Stimulated activated CD4-positive, alpha-beta T cell treated with anti-CD3 and anti-CD28 coated beads, Interleukin-12 subunit alpha, Interleukin-12 subunit beta, amount 100 ng/mL, for 4 hours (primary cell): ENCODE measurements at regions not wholly inside any gene's neighbourhood (a gene's known extent, or its start where the extent isn't known, plus 50 kb on each side); places are given as distances from the start of the nearest gene placed in this dataset.
A peak's percentile ranks its signal among the peaks of the same experiment; 100 is the strongest.
"Not testable (repeated sequence)": the region's sequence is repeated elsewhere in the genome, so short reads cannot be mapped to it uniquely, and the experiment has no call there.

Source experiments
- DNase-seq: peaks from one replicate; pipeline ENCODE4 v3.0.0-alpha.2; 2020

- DNase-seq, result no peak
Measured at GRCh38 chr5:130937046-130937445, 228.0 kb downstream of the HINT1 start.

GRCh38 chr5:130923543-130924124 lies 241.4 kb downstream of the HINT1 start:
- DNase-seq, result no peak

- DNase-seq, result no peak
Measured at GRCh38 chr5:130912088-130912487, 253.0 kb downstream of the HINT1 start.

GRCh38 chr5:130908186-130908585 lies 256.9 kb downstream of the HINT1 start:
- DNase-seq, result no peak

GRCh38 chr5:130897537-130898195 lies 267.4 kb downstream of the HINT1 start:
- not testable (repeated sequence) for DNase-seq

GRCh38 chr5:130897181-130897536 lies 267.9 kb downstream of the HINT1 start:
- not testable (repeated sequence) for DNase-seq

GRCh38 chr5:130896636-130897035 lies 268.4 kb downstream of the HINT1 start:
- DNase-seq, result no peak

- no peak for DNase-seq
Measured at GRCh38 chr5:130893006-130893405, 272.1 kb downstream of the HINT1 start.

GRCh38 chr5:130890610-130891009 lies 274.4 kb downstream of the HINT1 start:
- DNase-seq, result no peak

- DNase-seq, result no peak
Measured at GRCh38 chr5:130885691-130886090, 279.4 kb downstream of the HINT1 start.

- DNase-seq, result no peak
Measured at GRCh38 chr5:130885027-130885426, 280.0 kb downstream of the HINT1 start.

GRCh38 chr5:130884023-130884422 lies 281.0 kb downstream of the HINT1 start:
- no peak for DNase-seq

- no peak for DNase-seq
Measured at GRCh38 chr5:130875656-130876055, 289.4 kb downstream of the HINT1 start.

GRCh38 chr5:130874861-130875417 lies 290.1 kb downstream of the HINT1 start:
- DNase-seq, result no peak

GRCh38 chr5:130871346-130872086 lies 293.5 kb downstream of the HINT1 start:
- peak; percentile 5 for DNase-seq

- no peak for DNase-seq
Measured at GRCh38 chr5:130870691-130871090, 294.4 kb downstream of the HINT1 start.

GRCh38 chr5:130868186-130868840 lies 296.7 kb downstream of the HINT1 start:
- DNase-seq, result no peak

GRCh38 chr5:130845049-130845765 lies 319.8 kb downstream of the HINT1 start:
- no peak for DNase-seq

- DNase-seq, result no peak
Measured at GRCh38 chr5:130836729-130837649, 328.1 kb downstream of the HINT1 start.

GRCh38 chr5:130817598-130818384 lies 347.3 kb downstream of the HINT1 start:
- not testable (repeated sequence) for DNase-seq

GRCh38 chr5:130815246-130815645 lies 349.8 kb downstream of the HINT1 start:
- DNase-seq, result no peak
